SU-DHL-6 (cell line): ENCODE measurements at regions not wholly inside any gene's neighbourhood (a gene's known extent, or its start where the extent isn't known, plus 50 kb on each side); places are given as distances from the start of the nearest gene placed in this dataset.

Experiments
- EZH2phosphoT487 ChIP-seq: fragments of 200-600 bp; sonication (generic), shearing (Covaris generic); conservative IDR thresholded peaks from 2 replicates; pipeline ENCODE4 v1.6.1; 2018; ENCODE audit warnings: mild to moderate bottlenecking, antibody characterized with exemption, low read length, moderate library complexity, mixed read lengths
- TF ChIP-seq, protein P1 (sequence below): fragments of 200-600 bp; sonication (generic); IDR thresholded peaks from one replicate; pipeline ENCODE4 v1.5.1; 2017; ENCODE audit warnings: antibody characterized with exemption, mild to moderate bottlenecking, low read length, moderate library complexity; ENCODE audit not compliant: insufficient read depth, poor library complexity, severe bottlenecking

DNA sequence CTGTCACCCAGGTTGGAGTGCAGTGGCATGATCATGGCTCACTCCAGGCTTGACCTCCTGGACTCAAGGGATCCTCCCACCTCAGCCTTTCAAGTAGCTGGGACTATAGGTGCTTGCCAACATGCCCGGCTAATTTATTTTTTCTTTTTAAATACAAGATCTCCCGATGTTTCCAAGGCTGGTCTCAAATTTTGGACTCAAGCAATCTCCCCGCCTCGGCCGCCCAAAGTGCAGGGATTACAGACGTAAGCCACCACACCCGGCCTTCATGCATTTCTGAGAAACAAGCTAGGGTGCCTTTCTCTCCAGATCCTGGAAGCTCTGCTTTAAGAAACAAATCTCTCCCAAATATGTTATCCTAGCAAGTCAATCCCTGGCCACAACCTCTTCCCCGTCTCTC lies 234.1 kb downstream of the FBXO15 start:
- TF ChIP-seq, protein P1, sequence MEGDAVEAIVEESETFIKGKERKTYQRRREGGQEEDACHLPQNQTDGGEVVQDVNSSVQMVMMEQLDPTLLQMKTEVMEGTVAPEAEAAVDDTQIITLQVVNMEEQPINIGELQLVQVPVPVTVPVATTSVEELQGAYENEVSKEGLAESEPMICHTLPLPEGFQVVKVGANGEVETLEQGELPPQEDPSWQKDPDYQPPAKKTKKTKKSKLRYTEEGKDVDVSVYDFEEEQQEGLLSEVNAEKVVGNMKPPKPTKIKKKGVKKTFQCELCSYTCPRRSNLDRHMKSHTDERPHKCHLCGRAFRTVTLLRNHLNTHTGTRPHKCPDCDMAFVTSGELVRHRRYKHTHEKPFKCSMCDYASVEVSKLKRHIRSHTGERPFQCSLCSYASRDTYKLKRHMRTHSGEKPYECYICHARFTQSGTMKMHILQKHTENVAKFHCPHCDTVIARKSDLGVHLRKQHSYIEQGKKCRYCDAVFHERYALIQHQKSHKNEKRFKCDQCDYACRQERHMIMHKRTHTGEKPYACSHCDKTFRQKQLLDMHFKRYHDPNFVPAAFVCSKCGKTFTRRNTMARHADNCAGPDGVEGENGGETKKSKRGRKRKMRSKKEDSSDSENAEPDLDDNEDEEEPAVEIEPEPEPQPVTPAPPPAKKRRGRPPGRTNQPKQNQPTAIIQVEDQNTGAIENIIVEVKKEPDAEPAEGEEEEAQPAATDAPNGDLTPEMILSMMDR, result no peak
- no peak for TF ChIP-seq EZH2phosphoT487
